GM23248 (cell line): ENCODE measurements at regions not wholly inside any gene's neighbourhood (a gene's known extent, or its start where the extent isn't known, plus 50 kb on each side); places are given as distances from the start of the nearest gene placed in this dataset.

Experiments
- EZH2 ChIP-seq: fragments of 200-600 bp; sonication (generic); IDR thresholded peaks from 2 replicates; pipeline ENCODE4 v1.6.1; 2018; ENCODE audit warnings: antibody characterized with exemption, mild to moderate bottlenecking; ENCODE audit not compliant: insufficient read depth, poor library complexity, severe bottlenecking
- EZH2phosphoT487 ChIP-seq: fragments of 200-600 bp; sonication (generic); IDR thresholded peaks from 2 replicates; pipeline ENCODE4 v1.6.1; 2018; ENCODE audit warnings: antibody characterized with exemption, moderate library complexity, mild to moderate bottlenecking, low read depth; ENCODE audit not compliant: insufficient read depth

DNA sequence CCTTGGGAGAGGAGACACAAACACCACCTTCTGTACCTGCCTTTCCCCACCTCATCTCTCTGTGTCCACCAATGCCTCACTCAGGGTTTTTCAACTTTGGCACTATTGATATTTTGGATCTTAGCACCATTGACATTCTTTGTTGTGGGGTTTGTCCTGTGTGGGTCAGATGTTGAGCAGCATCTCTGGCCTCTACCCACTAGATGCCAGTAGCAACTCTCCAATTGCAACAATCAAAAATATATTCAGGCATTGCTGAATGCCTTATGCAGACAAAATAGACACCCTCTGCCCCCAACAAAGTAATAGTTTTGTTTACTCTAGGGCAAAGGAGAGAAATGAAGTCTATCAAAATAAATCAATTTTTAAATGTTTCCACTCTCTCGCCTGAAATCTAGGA, 1384.3 kb upstream of the NXPH2 start:
- TF ChIP-seq EZH2 (no peak), EZH2phosphoT487 (no peak)
